K562 (cell line): ENCODE measurements at regions not wholly inside any gene's neighbourhood (a gene's known extent, or its start where the extent isn't known, plus 50 kb on each side); places are given as distances from the start of the nearest gene placed in this dataset.
"Not testable (repeated sequence)": the region's sequence is repeated elsewhere in the genome, so short reads cannot be mapped to it uniquely, and the experiment has no call there.

ENCODE experiments used
- ATAC-seq: fragments of 200-7000 bp; cut with Tn5 transposase; 3 replicates; pipeline ENCODE4 v1.9.1; 2020; ENCODE audit warnings: moderate library complexity
- BruUV-seq: library from RNA; stranded (reverse); fragments of 400-500 nt; replicated peaks from 2 replicates; lab custom pipeline; 2021; lab: Mats Ljungman, UMichigan
- CTCF ChIA-PET: fragments of 300-600 bp; formaldehyde crosslinking; extraction: SDS; loops from one replicate; lab custom pipeline; 2021; ENCODE audit warnings: low intra/inter-chr PET ratio; lab: Yijun Ruan, JAX
- POLR2A ChIA-PET: fragments of 300-600, 350-650 bp; sonication (Branson Sonifier 250); formaldehyde crosslinking; extraction: SDS; loops from one replicate; lab custom pipeline; 2021; ENCODE audit warnings: antibody characterized with exemption, inconsistent platforms; lab: Yijun Ruan, JAX
- DNase-seq, 4 experiments: peaks; one replicate each; pipeline versions ENCODE4 v3.0.0 to v3.0.0-alpha.2; 2011 to 2018; ENCODE audit warnings: low spot score in 3 of 4, mixed read lengths in 3 of 4; ENCODE audit errors: extremely low read depth in 1 of 4
- FAIRE-seq: peaks from 2 replicates; lab custom pipeline; 2011; peaks lifted over from hg19 to GRCh38; lab: Jason Lieb, UNC
- H2AFZ ChIP-seq: 2 replicates; pipeline ENCODE4 v1.6.0; 2011; ENCODE audit warnings: low read depth, low read length, control low read depth, inconsistent platforms
- H3K27ac ChIP-seq: fragments of 200-600 bp; 3 replicates; pipeline ENCODE4 v1.8.0; 2011; ENCODE audit warnings: low read depth, mild to moderate bottlenecking, control low read depth, inconsistent platforms, low read length, moderate library complexity, mixed read lengths; ENCODE audit errors: extremely low read depth
- H3K27me3 ChIP-seq, 2 experiments: fragments of 300-600 bp in 1 of 2; 2 replicates in 1 of 2; 3 replicates in 1 of 2; pipeline versions ENCODE4 v1.6.0 to v1.8.0; 2011; ENCODE audit warnings: inconsistent platforms in 2 of 2, low read length in 2 of 2, mild to moderate bottlenecking in 1 of 2, mixed read lengths in 1 of 2, moderate library complexity in 1 of 2; ENCODE audit not compliant: control insufficient read depth in 2 of 2, insufficient read depth in 2 of 2
- H3K36me3 ChIP-seq: fragments of 300-600 bp; 3 replicates; pipeline ENCODE4 v1.8.0; 2011; ENCODE audit warnings: mild to moderate bottlenecking, low read length, inconsistent platforms; ENCODE audit not compliant: control insufficient read depth, insufficient read depth
- H3K4me1 ChIP-seq, 2 experiments: fragments of 200-600 bp in 1 of 2; replicated peaks in 1 of 2; 2 replicates in 1 of 2; 3 replicates in 1 of 2; pipeline versions ENCODE4 v1.5.1 to v1.8.0; 2011; ENCODE audit warnings: inconsistent platforms in 2 of 2, low read length in 2 of 2, mild to moderate bottlenecking in 1 of 2, mixed read lengths in 1 of 2, moderate library complexity in 1 of 2; ENCODE audit not compliant: control insufficient read depth in 2 of 2, insufficient read depth in 2 of 2
- H3K4me2 ChIP-seq: 2 replicates; pipeline ENCODE4 v1.6.1; 2011; ENCODE audit warnings: low read length, control low read depth, inconsistent platforms, mixed read lengths; ENCODE audit not compliant: insufficient read depth
- H3K4me3 ChIP-seq: fragments of 200-600 bp; sonication (generic), shearing (Covaris generic); 2 replicates; pipeline ENCODE4 v1.5.1; 2016; ENCODE audit warnings: control low read depth, inconsistent platforms
- H3K79me2 ChIP-seq: fragments of 200-600 bp; 3 replicates; pipeline ENCODE4 v1.8.0; 2011; ENCODE audit warnings: low read length, inconsistent platforms; ENCODE audit not compliant: control insufficient read depth, insufficient read depth
- H3K9ac ChIP-seq, 2 experiments: 2 replicates each; pipeline versions ENCODE4 v1.6.0 to v1.6.1; 2011; ENCODE audit warnings: low read depth in 2 of 2, low read length in 2 of 2, control low read depth in 1 of 2, inconsistent platforms in 1 of 2, mild to moderate bottlenecking in 1 of 2, mixed read lengths in 1 of 2; ENCODE audit not compliant: insufficient read depth in 1 of 2
- H3K9me1 ChIP-seq: one replicate; pipeline ENCODE4 v1.6.0; 2011; ENCODE audit warnings: inconsistent platforms, mild to moderate bottlenecking, low read length, moderate library complexity; ENCODE audit not compliant: control insufficient read depth, insufficient read depth
- H3K9me3 ChIP-seq: replicated peaks from 2 replicates; pipeline ENCODE4 v1.5.1; 2011; ENCODE audit warnings: low read depth, low read length, inconsistent platforms; ENCODE audit not compliant: control insufficient read depth, insufficient read depth
- H4K20me1 ChIP-seq: replicated peaks from 2 replicates; pipeline ENCODE4 v1.6.1; 2011; ENCODE audit warnings: low read length, inconsistent platforms, mixed read lengths; ENCODE audit not compliant: control insufficient read depth, insufficient read depth
- NFATC3 ChIP-seq: fragments of 450-650 bp; IDR thresholded peaks from 2 replicates; pipeline ENCODE4 v1.6.1; 2017; ENCODE audit warnings: mild to moderate bottlenecking
- SRSF3 ChIP-seq: fragments of 200-400 bp; formaldehyde crosslinking; IDR thresholded peaks from 2 replicates; pipeline ENCODE4 v1.6.1; 2016; ENCODE audit warnings: mild to moderate bottlenecking, low read length, moderate library complexity; ENCODE audit not compliant: insufficient read depth
- ZNF717 ChIP-seq: fragments of 250-450 bp; sonication (Bioruptor Pico); IDR thresholded peaks from 2 replicates; pipeline ENCODE4 v1.5.0; 2021
- WGBS: fragments of 100-300 bp; shearing (Covaris generic); methylation state at CpG from one replicate; pipeline ENCODE4 v1.1.6; 2016; ENCODE audit warnings: low coverage, mixed read lengths; ENCODE audit not compliant: insufficient coverage; ENCODE audit errors: missing lambda C conversion rate; 5-methylcytosine and 5-hydroxymethylcytosine counted together
- in situ Hi-C: fragments of 300-500 bp; cut with MboI; formaldehyde crosslinking; loops from 4 replicates; pipeline ENCODE4 v1.15.0; 2018; ENCODE audit warnings: inconsistent platforms, mixed read lengths
- intact Hi-C: fragments of 100-400 bp; cut with micrococcal nuclease; formaldehyde crosslinking; loops from 2 replicates; pipeline ENCODE4 v1.14.2; 2022
- TF ChIP-seq, protein P1 (sequence below): fragments of 200-600 bp; sonication (generic); IDR thresholded peaks from one replicate; pipeline ENCODE4 v1.6.1; 2012; ENCODE audit warnings: mild to moderate bottlenecking, low read depth, low read length, inconsistent platforms

DNA sequence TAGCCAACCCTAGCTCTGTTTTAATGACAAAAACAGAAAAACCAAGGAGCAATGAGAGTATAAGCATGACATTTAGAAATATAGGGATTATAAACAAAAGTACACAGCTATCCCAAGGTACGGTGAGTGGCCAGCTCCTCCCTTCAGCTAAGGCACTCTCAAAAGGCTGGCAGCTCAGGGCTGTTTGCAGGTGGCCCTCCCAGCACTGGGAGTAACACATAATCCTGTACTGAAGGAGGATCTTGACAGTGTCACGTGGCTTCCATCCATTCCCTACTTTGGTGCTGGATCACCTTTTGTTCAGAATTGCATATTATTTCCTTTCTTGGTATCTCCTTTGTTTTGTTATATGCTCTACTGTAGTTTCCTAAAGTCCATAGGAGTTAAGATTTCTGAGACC, 500.8 kb downstream of the KCNJ18 start (continued):
- TF ChIP-seq, protein P1, sequence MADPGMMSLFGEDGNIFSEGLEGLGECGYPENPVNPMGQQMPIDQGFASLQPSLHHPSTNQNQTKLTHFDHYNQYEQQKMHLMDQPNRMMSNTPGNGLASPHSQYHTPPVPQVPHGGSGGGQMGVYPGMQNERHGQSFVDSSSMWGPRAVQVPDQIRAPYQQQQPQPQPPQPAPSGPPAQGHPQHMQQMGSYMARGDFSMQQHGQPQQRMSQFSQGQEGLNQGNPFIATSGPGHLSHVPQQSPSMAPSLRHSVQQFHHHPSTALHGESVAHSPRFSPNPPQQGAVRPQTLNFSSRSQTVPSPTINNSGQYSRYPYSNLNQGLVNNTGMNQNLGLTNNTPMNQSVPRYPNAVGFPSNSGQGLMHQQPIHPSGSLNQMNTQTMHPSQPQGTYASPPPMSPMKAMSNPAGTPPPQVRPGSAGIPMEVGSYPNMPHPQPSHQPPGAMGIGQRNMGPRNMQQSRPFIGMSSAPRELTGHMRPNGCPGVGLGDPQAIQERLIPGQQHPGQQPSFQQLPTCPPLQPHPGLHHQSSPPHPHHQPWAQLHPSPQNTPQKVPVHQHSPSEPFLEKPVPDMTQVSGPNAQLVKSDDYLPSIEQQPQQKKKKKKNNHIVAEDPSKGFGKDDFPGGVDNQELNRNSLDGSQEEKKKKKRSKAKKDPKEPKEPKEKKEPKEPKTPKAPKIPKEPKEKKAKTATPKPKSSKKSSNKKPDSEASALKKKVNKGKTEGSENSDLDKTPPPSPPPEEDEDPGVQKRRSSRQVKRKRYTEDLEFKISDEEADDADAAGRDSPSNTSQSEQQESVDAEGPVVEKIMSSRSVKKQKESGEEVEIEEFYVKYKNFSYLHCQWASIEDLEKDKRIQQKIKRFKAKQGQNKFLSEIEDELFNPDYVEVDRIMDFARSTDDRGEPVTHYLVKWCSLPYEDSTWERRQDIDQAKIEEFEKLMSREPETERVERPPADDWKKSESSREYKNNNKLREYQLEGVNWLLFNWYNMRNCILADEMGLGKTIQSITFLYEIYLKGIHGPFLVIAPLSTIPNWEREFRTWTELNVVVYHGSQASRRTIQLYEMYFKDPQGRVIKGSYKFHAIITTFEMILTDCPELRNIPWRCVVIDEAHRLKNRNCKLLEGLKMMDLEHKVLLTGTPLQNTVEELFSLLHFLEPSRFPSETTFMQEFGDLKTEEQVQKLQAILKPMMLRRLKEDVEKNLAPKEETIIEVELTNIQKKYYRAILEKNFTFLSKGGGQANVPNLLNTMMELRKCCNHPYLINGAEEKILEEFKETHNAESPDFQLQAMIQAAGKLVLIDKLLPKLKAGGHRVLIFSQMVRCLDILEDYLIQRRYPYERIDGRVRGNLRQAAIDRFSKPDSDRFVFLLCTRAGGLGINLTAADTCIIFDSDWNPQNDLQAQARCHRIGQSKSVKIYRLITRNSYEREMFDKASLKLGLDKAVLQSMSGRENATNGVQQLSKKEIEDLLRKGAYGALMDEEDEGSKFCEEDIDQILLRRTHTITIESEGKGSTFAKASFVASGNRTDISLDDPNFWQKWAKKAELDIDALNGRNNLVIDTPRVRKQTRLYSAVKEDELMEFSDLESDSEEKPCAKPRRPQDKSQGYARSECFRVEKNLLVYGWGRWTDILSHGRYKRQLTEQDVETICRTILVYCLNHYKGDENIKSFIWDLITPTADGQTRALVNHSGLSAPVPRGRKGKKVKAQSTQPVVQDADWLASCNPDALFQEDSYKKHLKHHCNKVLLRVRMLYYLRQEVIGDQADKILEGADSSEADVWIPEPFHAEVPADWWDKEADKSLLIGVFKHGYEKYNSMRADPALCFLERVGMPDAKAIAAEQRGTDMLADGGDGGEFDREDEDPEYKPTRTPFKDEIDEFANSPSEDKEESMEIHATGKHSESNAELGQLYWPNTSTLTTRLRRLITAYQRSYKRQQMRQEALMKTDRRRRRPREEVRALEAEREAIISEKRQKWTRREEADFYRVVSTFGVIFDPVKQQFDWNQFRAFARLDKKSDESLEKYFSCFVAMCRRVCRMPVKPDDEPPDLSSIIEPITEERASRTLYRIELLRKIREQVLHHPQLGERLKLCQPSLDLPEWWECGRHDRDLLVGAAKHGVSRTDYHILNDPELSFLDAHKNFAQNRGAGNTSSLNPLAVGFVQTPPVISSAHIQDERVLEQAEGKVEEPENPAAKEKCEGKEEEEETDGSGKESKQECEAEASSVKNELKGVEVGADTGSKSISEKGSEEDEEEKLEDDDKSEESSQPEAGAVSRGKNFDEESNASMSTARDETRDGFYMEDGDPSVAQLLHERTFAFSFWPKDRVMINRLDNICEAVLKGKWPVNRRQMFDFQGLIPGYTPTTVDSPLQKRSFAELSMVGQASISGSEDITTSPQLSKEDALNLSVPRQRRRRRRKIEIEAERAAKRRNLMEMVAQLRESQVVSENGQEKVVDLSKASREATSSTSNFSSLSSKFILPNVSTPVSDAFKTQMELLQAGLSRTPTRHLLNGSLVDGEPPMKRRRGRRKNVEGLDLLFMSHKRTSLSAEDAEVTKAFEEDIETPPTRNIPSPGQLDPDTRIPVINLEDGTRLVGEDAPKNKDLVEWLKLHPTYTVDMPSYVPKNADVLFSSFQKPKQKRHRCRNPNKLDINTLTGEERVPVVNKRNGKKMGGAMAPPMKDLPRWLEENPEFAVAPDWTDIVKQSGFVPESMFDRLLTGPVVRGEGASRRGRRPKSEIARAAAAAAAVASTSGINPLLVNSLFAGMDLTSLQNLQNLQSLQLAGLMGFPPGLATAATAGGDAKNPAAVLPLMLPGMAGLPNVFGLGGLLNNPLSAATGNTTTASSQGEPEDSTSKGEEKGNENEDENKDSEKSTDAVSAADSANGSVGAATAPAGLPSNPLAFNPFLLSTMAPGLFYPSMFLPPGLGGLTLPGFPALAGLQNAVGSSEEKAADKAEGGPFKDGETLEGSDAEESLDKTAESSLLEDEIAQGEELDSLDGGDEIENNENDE = no peak
- TF ChIP-seq NFATC3 (no peak), SRSF3 (no peak), ZNF717 (CRISPR knock-in tag) (no peak)
- TF ChIP-seq, all 486 proteins: peak for 1

GRCh38 chr17:22200187-22200586, 507.9 kb downstream of the KCNJ18 start:
- H3K4me3 ChIP-seq, H3K27me3 ChIP-seq: not testable (repeated sequence)
- 83% methylated on average over 2 of the region's 2 CpGs for WGBS

More at GRCh38 chr17:22200187-22200586, 507.9 kb downstream of the KCNJ18 start:
- H3K27ac ChIP-seq, H2AFZ ChIP-seq, intact Hi-C loops, H3K4me2 ChIP-seq, BruUV-seq, H3K9ac ChIP-seq, H4K20me1 ChIP-seq, H3K9me1 ChIP-seq, H3K4me1 ChIP-seq, H3K9me3 ChIP-seq, CTCF ChIA-PET, ATAC-seq, POLR2A ChIA-PET, DNase-seq, FAIRE-seq: not testable (repeated sequence)
- H3K79me2 ChIP-seq = peaks cover 25% of the 10 kb centered on the region
- in situ Hi-C loops = loop anchor here (25.0 kb wide), 1 partner anchor 187 kb away; no protein-coding TSS in a partner anchor
- H3K36me3 ChIP-seq = peaks cover 42% of the 10 kb centered on the region; the same call in 2 of the 3 replicates
